ENCODE measurements at regions not wholly inside any gene's neighbourhood (a gene's known extent, or its start where the extent isn't known, plus 50 kb on each side); places are given as distances from the start of the nearest gene placed in this dataset.

- H3K4me3 ChIP-seq (ENCODE audit: low read depth, low read length), result no peak overlapping the region
- TF ChIP-seq CTCF (IDR thresholded peaks at IDR 0.05; ENCODE audit: low read depth, low read length), result no peak
- DNase-seq (ENCODE audit: low read depth, low spot score), result no peak
- in situ Hi-C loops (cut with HindIII; ENCODE audit: low sequenced_read_pairs), result no loop called here
Observed at GRCh38 chr6:114445846-114446245, 103.0 kb upstream of the HS3ST5 start.

- H3K4me3 ChIP-seq (ENCODE audit: low read depth, low read length), result no peak overlapping the region
- TF ChIP-seq CTCF (IDR thresholded peaks at IDR 0.05; ENCODE audit: low read depth, low read length), result no peak
- DNase-seq (ENCODE audit: low read depth, low spot score), result no peak
- in situ Hi-C loops (cut with HindIII; ENCODE audit: low sequenced_read_pairs), result no loop called here
Observed at GRCh38 chr6:114439411-114439810, 96.6 kb upstream of the HS3ST5 start.

GRCh38 chr6:114437235-114437634 is 94.4 kb upstream of the HS3ST5 start:
- TF ChIP-seq CTCF (IDR thresholded peaks at IDR 0.05; ENCODE audit: low read depth, low read length), result no peak
- H3K4me3 ChIP-seq (ENCODE audit: low read depth, low read length), result no peak overlapping the region
- no peak for DNase-seq (ENCODE audit: low read depth, low spot score)
- in situ Hi-C loops (cut with HindIII; ENCODE audit: low sequenced_read_pairs), result no loop called here

- no peak for DNase-seq (ENCODE audit: low read depth, low spot score)
- TF ChIP-seq CTCF (IDR thresholded peaks at IDR 0.05; ENCODE audit: low read depth, low read length), result no peak
- H3K4me3 ChIP-seq (ENCODE audit: low read depth, low read length), result no peak overlapping the region
- in situ Hi-C loops (cut with HindIII; ENCODE audit: low sequenced_read_pairs), result no loop called here
Observed at GRCh38 chr6:114436691-114437090, 93.9 kb upstream of the HS3ST5 start.

- DNase-seq (ENCODE audit: low read depth, low spot score), result no peak
- no peak for TF ChIP-seq CTCF (IDR thresholded peaks at IDR 0.05; ENCODE audit: low read depth, low read length)
- no peak overlapping the region for H3K4me3 ChIP-seq (ENCODE audit: low read depth, low read length)
- in situ Hi-C loops (cut with HindIII; ENCODE audit: low sequenced_read_pairs), result no loop called here
Observed at GRCh38 chr6:114435985-114436384, 93.2 kb upstream of the HS3ST5 start.

- no peak overlapping the region for H3K4me3 ChIP-seq (ENCODE audit: low read depth, low read length)
- in situ Hi-C loops (cut with HindIII; ENCODE audit: low sequenced_read_pairs), result no loop called here
- no peak for TF ChIP-seq CTCF (IDR thresholded peaks at IDR 0.05; ENCODE audit: low read depth, low read length)
- DNase-seq (ENCODE audit: low read depth, low spot score), result no peak
Observed at GRCh38 chr6:114432400-114432799, 89.6 kb upstream of the HS3ST5 start.

- TF ChIP-seq CTCF (IDR thresholded peaks at IDR 0.05; ENCODE audit: low read depth, low read length), result no peak
- no peak for DNase-seq (ENCODE audit: low read depth, low spot score)
- in situ Hi-C loops (cut with HindIII; ENCODE audit: low sequenced_read_pairs), result no loop called here
- H3K4me3 ChIP-seq (ENCODE audit: low read depth, low read length), result no peak overlapping the region
Observed at GRCh38 chr6:114431641-114432040, 88.8 kb upstream of the HS3ST5 start.

Measured in astrocyte of the spinal cord (primary cell).